ENCODE measurements at regions not wholly inside any gene's neighbourhood (a gene's known extent, or its start where the extent isn't known, plus 50 kb on each side); places are given as distances from the start of the nearest gene placed in this dataset.

DNA sequence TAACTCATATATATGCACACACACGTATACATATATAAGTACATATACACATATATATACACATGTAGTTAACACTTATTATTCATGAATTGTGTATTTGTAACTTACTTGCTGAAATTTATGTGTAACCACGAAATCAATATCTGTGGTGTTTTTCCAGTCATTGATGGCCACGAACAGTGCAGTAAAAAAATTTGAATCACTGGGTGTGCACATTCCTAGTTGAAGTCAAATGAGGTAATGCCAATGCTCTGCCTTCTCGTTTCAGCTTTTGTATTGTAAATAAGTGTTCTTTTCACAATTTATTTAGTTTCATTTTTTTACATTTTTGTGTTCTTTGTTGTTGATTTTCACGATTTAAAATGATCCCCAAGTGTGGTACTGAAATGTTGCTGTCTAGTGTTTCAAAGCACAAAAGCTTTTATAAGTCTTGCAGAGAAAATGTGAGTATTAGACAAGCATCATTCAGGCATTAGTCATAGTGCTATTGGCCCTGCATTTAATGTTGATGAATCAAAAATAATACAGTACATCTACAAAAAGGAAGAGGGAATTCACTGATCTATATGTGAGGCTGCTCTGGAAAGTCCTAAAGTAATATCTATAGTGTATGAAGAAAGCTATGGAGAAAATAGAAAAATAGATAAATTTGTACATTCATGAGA, 419.0 kb downstream of the DSC3 start:
- no peak overlapping the region for H3K4me3 ChIP-seq
- no peak for DNase-seq
- TF ChIP-seq, protein P1, sequence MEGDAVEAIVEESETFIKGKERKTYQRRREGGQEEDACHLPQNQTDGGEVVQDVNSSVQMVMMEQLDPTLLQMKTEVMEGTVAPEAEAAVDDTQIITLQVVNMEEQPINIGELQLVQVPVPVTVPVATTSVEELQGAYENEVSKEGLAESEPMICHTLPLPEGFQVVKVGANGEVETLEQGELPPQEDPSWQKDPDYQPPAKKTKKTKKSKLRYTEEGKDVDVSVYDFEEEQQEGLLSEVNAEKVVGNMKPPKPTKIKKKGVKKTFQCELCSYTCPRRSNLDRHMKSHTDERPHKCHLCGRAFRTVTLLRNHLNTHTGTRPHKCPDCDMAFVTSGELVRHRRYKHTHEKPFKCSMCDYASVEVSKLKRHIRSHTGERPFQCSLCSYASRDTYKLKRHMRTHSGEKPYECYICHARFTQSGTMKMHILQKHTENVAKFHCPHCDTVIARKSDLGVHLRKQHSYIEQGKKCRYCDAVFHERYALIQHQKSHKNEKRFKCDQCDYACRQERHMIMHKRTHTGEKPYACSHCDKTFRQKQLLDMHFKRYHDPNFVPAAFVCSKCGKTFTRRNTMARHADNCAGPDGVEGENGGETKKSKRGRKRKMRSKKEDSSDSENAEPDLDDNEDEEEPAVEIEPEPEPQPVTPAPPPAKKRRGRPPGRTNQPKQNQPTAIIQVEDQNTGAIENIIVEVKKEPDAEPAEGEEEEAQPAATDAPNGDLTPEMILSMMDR (IDR thresholded peaks at IDR 0.05): no peak
- TF ChIP-seq POLR2A (IDR thresholded peaks at IDR 0.05): no peak
- H3K4me1 ChIP-seq: no peaks in the 10 kb centered on the region
- H3K9me3 ChIP-seq: no peaks in the 10 kb centered on the region
- no peaks in the 10 kb centered on the region for H3K36me3 ChIP-seq
- no peak overlapping the region for H3K27ac ChIP-seq
- H3K27me3 ChIP-seq: no peaks in the 10 kb centered on the region
- intact Hi-C loops (cut with DNase I; ENCODE audit: low total_unique reads): no loop called here

DNA sequence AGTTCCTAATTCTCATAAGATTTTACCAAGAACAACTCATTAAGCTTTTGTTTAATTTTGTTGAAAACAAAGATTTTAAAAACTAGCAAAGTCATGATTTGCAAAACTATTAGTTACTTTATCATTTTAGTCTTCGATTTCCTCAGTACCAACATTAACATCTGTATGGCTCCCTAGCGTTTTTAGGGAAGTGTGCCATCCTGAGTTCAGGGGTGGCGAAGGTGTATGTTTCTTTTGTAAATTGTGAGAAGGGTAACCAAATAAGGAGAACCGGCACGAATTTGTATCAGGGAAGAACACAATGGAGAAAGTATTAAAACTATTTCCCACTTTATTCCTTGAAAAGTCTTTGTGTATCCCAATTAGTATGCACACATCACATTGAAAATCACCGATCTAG, 419.9 kb downstream of the DSC3 start:
- intact Hi-C loops (cut with DNase I; ENCODE audit: low total_unique reads): no loop called here
- Histone ChIP-seq H3K4me1 (no peaks in the 10 kb centered on the region), H3K4me3 (no peak overlapping the region), H3K9me3 (no peaks in the 10 kb centered on the region), H3K27ac (no peak overlapping the region), H3K36me3 (no peaks in the 10 kb centered on the region), H3K27me3 (no peaks in the 10 kb centered on the region)
- TF ChIP-seq, protein P1 (IDR thresholded peaks at IDR 0.05): no peak
- TF ChIP-seq POLR2A (IDR thresholded peaks at IDR 0.05): no peak
- no peak for DNase-seq

DNA sequence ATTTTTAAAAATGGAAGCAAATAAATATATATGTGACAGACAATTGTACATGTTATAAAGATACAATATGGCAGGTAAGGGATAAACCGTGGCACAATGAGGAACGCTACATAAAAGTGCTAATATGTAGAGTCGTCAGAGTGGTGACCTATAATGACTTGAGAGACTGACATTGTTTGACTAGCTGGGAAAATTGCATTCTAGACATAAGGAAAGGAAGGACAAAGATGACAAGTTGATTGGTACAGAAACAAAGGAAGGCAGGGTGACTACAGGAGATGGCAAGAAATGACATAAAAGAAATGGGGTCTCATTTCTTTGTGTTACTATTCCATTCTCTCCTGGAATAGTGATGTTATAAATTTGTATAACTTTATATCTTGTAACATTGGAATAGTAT, 420.4 kb downstream of the DSC3 start:
- H3K4me1 ChIP-seq: no peaks in the 10 kb centered on the region
- no peak for DNase-seq
- H3K4me3 ChIP-seq: no peak overlapping the region
- no peaks in the 10 kb centered on the region for H3K9me3 ChIP-seq
- no peaks in the 10 kb centered on the region for H3K27me3 ChIP-seq
- intact Hi-C loops (cut with DNase I; ENCODE audit: low total_unique reads): no loop called here
- no peaks in the 10 kb centered on the region for H3K36me3 ChIP-seq
- TF ChIP-seq, protein P1 (IDR thresholded peaks at IDR 0.05): no peak
- no peak for TF ChIP-seq POLR2A (IDR thresholded peaks at IDR 0.05)
- no peak overlapping the region for H3K27ac ChIP-seq

DNA sequence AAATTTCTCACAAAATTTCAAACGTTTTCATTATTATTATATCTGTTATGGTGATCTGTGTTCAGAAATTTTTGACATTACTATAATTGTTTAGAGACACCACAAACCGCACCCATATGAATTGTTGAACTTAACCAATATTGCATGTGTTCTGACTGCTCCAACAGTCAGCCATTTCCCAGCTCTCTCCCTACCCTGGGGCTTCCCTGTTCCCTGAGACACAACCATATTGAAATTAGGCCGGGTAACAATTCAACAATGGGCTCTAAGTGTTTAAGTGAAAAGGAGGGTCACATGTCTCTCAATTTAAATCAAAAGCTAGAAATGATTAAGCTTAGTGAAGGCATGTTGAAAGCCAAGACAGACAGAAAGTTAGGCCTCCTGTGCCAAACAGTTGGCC, 424.0 kb downstream of the DSC3 start:
- no peaks in the 10 kb centered on the region for H3K4me1 ChIP-seq
- no peak for TF ChIP-seq POLR2A (IDR thresholded peaks at IDR 0.05)
- TF ChIP-seq, protein P1 (IDR thresholded peaks at IDR 0.05): no peak
- no peaks in the 10 kb centered on the region for H3K36me3 ChIP-seq
- intact Hi-C loops (cut with DNase I; ENCODE audit: low total_unique reads): no loop called here
- no peak overlapping the region for H3K27ac ChIP-seq
- no peak for DNase-seq
- H3K4me3 ChIP-seq: no peak overlapping the region
- no peaks in the 10 kb centered on the region for H3K27me3 ChIP-seq
- no peaks in the 10 kb centered on the region for H3K9me3 ChIP-seq

DNA sequence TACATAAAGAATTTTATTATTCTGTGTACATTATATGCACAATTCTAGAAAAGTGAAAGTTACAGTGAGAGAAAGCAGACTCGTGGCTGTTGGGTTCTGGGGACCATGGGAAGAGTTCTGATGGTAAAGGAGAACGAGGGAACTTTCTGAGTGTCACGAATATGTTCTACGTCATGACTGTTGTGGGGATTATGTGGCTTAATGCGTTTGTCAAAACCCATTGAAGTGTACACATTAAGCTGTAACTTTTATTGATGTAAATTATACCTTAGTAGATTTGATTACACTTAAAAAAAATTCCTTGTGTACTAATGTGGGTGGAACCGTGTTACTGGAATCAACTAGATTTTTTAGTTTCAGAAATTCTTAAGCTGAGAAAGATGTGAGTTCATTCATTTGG, 426.1 kb downstream of the DSC3 start:
- TF ChIP-seq, protein P1 (IDR thresholded peaks at IDR 0.05): no peak
- no peak for TF ChIP-seq POLR2A (IDR thresholded peaks at IDR 0.05)
- H3K27ac ChIP-seq: no peak overlapping the region
- H3K27me3 ChIP-seq: no peaks in the 10 kb centered on the region
- H3K4me1 ChIP-seq: no peaks in the 10 kb centered on the region
- DNase-seq: no peak
- no peaks in the 10 kb centered on the region for H3K9me3 ChIP-seq
- no peak overlapping the region for H3K4me3 ChIP-seq
- H3K36me3 ChIP-seq: no peaks in the 10 kb centered on the region
- intact Hi-C loops (cut with DNase I; ENCODE audit: low total_unique reads): no loop called here

Data from uterus (tissue), 3 donors.